GM04503 (cell line): ENCODE measurements at regions not wholly inside any gene's neighbourhood (a gene's known extent, or its start where the extent isn't known, plus 50 kb on each side); places are given as distances from the start of the nearest gene placed in this dataset.
"Not testable (repeated sequence)": the region's sequence is repeated elsewhere in the genome, so short reads cannot be mapped to it uniquely, and the experiment has no call there.

Experiments used
- DNase-seq: peaks from one replicate; pipeline ENCODE4 v3.0.0-alpha.2; 2012; ENCODE audit warnings: low read depth

- DNase-seq: not testable (repeated sequence)
Measured at GRCh38 chr16:22572331-22573224, 61.9 kb downstream of the NPIPB5 start.

DNA sequence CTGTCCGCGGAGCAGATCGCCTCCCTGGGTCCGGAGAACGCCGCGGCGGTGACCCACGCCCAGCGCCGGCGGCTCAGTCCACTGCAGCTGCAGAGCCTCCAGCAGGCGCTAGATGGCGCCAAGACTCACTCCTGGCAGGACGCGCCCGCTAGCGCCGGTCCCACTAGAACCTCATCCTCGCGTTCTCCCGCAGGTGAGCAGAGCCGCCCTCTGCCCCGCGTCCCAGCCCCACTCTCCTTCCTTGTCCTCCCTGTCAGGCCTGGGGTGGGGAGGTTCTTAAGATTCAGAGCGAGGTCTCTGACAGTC lies 62.5 kb downstream of the NPIPB5 start:
- DNase-seq: not testable (repeated sequence)

DNA sequence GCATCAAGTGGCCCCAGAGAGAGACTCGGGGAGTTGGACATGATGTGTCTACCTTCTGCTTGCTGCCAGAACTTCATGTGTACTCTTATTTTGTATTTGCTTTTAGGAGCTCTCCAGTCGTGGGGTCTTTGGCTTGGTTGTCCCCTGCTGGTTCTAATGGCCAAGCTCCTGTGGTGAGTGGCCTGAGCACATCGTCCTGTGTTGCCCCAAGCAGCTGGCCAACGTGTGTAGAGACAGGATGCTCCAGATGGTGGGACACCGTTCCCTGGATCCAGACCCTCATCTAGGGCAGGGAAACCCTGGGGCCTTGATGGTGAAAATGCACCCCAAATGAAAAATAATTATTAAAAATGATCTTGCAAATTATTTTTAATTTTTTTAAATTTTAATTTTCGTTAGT lies 65.8 kb downstream of the NPIPB5 start:
- DNase-seq: not testable (repeated sequence)

- DNase-seq: not testable (repeated sequence)
Measured at GRCh38 chr16:22583195-22583594, 72.5 kb downstream of the NPIPB5 start.

DNA sequence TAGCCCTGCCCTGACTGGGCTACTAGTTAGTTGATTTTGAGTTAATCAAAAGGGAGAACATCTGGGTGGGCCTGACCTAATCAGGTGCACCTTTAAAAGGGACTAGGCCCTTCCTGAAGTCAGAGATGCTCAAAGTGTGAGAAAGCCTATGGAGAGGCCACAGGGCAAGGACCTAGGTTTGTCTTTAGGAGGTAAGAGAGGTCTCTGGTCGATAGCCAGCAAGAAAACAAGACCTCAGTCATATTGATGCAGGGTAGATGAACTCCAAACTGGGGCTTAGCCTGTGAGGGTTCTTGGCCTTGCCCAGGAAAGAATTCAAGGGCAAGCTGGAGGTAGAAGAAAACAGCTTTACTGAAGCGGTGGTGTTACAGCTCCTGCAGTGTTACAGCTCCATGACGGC lies 73.8 kb downstream of the NPIPB5 start:
- DNase-seq: not testable (repeated sequence)

DNA sequence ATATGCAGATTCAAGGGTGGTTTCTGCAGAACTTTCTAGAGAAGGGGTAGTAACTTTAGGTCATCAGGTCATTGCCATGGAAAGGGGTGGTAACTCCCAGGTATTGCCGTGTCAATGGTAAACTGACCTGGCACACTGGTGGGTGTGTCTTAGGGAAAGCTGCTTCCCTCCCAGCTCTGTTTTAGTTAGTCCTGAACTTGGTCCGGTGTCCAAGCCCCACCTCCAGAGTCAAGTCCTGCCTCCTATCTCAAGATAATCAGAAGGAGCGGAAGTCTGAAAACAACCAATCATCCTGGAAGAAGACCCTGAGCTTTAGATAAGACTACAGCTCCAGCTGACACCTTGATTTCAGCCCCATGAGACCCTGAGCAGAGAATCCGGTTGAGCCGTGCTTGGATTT lies 74.2 kb downstream of the NPIPB5 start:
- DNase-seq: not testable (repeated sequence)

GRCh38 chr16:22585431-22585830 lies 74.7 kb downstream of the NPIPB5 start:
- peak; percentile 31 for DNase-seq

GRCh38 chr16:22586732-22587131 lies 76.0 kb downstream of the NPIPB5 start:
- not testable (repeated sequence) for DNase-seq

DNA sequence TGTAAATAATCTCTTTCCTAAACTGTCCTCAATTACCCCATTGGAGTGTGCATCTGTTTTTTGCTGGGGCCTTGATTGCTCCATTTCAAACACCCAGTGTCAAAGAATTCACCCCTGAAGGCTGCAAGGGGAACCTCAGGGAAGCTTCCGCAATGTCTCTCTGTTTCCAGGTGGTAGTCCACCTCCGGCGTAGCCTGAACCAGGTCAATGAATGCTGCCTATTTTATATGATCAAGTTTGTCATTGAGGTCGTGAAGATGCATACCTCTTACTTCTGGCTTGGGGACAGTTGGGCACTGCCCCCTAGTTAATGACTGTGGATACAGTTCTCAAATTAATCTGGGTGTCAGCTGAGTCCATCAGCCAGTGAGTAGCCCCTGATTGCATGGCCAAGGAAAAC lies 79.1 kb downstream of the NPIPB5 start:
- DNase-seq: not testable (repeated sequence)

DNA sequence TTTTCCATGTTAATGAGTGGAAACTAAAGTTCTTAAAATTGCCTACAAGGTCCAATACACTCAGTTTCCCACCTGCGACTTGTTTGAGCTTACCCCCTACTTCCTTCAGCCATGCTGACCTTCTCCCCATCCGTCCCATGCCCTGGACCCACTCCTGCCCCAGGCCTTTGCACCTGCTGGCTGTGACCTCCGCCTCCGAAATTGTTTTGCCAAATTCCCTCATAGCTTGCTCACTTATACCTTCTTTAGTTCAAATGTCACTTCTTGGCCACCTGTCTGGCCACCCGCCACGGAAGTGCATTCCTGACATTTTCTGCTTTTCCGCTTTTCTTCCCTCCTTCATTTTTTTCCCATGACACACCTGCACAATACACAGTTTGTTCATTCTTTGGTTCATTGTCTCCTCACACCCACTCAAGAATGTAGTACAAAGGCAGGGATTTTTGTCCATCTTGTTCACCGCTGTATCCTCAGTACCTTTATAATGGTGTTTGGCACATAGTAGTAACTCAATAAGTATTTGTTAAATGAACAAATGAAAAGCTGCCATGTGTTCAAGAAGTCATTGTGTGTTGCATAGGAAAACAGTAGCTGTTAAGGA lies 85.9 kb downstream of the NPIPB5 start:
- DNase-seq: not testable (repeated sequence)

DNA sequence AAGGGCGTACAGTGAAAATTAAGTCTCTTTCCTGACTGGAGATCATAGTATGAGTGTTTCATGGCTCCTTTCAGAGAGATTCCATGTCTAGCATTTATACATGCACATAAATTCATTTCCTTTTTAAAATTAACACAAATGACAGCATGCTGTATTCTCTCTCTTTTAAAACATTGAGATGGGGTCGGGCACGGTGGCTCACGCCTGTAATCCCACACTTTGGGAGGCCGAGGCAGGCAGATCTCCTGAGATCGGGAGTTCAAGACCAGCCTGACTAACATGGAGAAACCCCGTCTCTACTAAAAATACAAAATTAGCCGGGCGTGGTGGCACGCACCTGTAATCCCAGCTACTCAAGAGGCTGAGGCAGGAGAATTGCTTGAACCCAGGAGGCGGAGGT lies 93.1 kb downstream of the NPIPB5 start:
- DNase-seq: not testable (repeated sequence)

DNA sequence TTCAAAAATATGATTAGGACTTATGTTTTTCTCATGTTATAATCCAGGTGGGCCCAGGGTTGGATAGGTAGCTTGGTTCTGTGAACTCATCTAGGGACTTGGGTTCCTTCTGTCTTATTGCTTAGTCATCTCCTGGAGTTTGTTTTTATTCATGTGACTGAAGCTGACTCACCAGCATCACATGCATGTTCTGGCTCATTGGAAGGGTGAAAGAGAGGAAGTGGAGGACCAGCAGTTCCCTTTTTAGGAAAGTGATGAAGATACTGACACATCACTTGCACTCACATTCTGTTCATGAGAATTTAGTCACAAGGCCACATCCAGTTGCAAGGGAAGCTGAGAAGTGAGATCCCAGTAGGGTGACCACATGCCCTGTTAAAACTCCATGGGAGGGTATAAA lies 95.9 kb downstream of the NPIPB5 start:
- not testable (repeated sequence) for DNase-seq

DNA sequence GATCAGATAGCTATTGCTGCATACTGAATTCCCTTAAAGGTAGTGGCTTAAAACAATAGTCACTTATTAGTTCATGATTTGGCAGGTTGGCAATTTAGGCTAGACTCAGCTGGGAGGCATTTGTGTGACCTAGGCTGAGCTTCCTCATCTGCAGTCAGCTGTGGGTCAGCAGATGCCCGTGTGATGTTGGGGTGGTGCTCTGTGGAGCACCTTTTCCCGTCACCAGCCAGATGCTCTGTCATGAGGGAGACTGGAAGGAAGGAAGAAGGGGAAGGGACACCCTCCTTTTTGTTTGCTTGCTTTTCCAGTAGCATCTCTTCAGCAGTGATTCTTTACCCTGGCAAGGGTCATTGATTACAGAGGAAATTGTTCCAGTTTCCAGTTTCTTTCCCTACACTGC lies 99.1 kb downstream of the NPIPB5 start:
- not testable (repeated sequence) for DNase-seq

GRCh38 chr16:22611128-22611527 lies 100.4 kb downstream of the NPIPB5 start:
- not testable (repeated sequence) for DNase-seq

DNA sequence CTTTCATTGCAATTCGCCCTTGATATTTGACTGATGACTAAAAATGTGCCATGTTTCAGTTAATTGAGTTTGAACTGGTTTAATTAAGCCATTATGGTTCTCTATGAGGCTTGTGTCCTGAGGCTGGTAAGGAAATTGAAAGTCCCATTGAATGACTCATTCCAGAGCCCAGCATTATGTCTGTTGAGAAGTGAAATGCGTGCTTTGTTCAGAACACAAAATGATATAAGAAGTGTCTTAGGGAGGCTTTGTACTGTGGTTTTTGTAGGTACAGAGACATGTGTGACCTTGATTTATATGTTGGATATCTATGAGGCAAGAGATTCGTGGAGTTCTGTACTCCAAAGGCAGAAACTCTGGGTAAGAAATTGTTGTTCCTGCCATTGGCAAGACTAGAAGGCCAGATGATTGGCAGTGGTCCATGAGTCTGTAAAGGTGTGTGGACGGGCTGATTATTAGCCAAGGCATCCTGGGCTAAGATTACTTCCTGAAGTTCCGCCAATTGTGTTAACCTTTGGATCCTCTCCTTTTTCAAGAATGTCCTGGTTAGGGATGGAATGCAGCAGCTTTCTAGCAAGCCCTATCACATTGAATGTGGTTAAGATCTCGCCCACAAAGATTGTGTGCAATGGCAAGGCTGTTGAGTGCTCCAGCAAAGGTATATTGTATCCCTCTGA lies 103.7 kb downstream of the NPIPB5 start:
- no peak for DNase-seq

DNA sequence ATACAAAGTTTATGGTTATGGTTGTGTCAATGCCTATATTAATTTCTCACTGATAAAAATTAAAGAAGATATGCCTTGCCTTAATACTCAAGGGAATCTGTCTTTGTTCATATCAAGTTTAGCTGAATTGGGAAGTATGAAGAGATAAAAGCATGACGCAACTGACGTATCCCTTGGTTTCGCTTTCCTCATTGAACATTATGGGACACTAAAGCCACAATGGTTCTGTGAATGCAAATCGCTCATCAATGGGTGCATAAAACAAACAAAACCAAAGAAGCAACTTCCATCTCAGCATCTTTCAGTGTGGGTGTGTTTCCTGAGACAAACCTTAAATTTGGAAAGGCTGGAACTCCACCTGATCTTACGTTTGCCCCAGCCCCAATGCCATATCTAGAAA lies 108.2 kb downstream of the NPIPB5 start:
- no peak for DNase-seq

DNA sequence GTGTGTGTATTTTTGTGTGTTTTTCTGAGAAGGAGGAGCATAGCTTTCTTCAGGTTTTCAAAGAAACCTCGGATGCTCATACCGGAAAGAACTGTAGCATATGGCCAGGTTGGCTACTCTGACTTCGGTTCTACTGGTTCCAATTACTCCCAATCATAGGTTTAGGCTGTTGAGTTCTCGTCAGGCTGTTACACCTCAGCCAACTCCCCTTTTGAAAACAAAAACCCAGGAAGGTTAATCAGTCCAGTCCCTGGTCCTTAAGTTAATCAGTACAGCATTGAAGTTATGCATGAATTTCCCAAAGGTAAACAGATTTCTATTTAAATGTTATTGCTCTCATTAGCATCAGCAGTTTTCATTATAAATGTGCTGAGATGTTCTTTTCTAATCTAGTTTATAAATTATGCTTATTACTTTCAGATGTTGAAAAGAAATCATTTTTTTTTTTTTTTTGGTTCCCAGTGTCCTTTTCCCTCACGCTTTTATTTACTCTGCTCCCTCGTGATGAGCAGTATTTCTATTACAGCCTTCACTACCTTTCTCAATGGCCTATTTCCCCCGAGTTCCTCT lies 111.0 kb downstream of the NPIPB5 start:
- DNase-seq: no peak

- no peak for DNase-seq
Measured at GRCh38 chr16:22622703-22623102, 112.0 kb downstream of the NPIPB5 start.

- peak; percentile 70 for DNase-seq
Measured at GRCh38 chr16:22623351-22623781, 112.7 kb downstream of the NPIPB5 start.

DNA sequence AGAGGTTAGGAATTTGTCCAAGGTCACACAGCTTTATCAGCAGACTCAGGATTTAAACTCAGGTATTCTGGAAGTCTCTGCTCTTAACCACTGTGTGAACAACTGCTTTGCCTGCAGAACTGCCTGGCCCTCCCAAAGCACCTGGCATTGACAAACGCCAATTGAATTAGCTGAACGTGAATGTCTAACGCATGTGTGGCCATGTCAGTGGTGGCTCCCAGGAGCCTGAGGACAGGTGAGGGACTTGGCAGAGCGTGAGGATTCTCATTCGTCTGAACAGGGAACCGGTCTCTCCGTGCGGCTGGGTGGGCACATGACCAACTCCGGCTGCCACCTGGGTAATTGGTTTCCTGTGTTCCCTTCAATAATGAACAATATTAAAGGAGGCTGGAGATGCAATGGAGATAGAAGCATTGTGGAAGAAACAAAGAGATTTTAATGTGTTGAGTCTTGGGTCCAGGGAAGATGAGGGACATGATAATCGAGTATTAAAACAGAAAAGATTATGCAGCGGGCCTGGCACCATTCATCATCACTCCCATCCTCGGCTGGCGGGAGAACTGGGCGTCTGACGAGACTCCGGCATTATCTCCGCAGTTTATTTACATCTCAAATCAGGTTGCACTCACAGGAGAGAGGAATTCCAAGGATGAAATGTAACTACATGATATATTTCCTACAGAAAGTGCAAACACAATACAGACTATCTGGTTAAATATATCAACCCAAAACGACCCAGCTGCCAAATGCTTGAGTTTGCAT lies 113.5 kb downstream of the NPIPB5 start:
- DNase-seq: no peak

- DNase-seq: no peak
Measured at GRCh38 chr16:22624800-22625533, 114.3 kb downstream of the NPIPB5 start.
